GM18861 (cell line): ENCODE measurements at regions not wholly inside any gene's neighbourhood (a gene's known extent, or its start where the extent isn't known, plus 50 kb on each side); places are given as distances from the start of the nearest gene placed in this dataset.
"Not testable (repeated sequence)": the region's sequence is repeated elsewhere in the genome, so short reads cannot be mapped to it uniquely, and the experiment has no call there.

Experiments used
- ATAC-seq: cut with Tn5 transposase; IDR thresholded peaks from one replicate; pipeline ENCODE4 v1.9.1; 2021; ENCODE audit not compliant: unreplicated experiment

GRCh38 chr5:159493696-159494095 is 163.4 kb upstream of the IL12B start:
- ATAC-seq, result no peak

GRCh38 chr5:159496773-159497172 is 166.5 kb upstream of the IL12B start:
- ATAC-seq, result no peak

- ATAC-seq, result no peak
Measured at GRCh38 chr5:159497221-159497620, 166.9 kb upstream of the IL12B start.

- no peak for ATAC-seq
Measured at GRCh38 chr5:159498630-159499029, 168.3 kb upstream of the IL12B start.

- ATAC-seq, result not testable (repeated sequence)
Measured at GRCh38 chr5:159502116-159502515, 171.8 kb upstream of the IL12B start.

- ATAC-seq, result no peak
Measured at GRCh38 chr5:159503236-159503635, 172.9 kb upstream of the IL12B start.

- no peak for ATAC-seq
Measured at GRCh38 chr5:159504106-159504856, 174.0 kb upstream of the IL12B start.

- ATAC-seq, result no peak
Measured at GRCh38 chr5:159504857-159505304, 174.6 kb upstream of the IL12B start.

GRCh38 chr5:159507055-159507454 is 176.8 kb upstream of the IL12B start:
- ATAC-seq, result no peak

- no peak for ATAC-seq
Measured at GRCh38 chr5:159507661-159508060, 177.4 kb upstream of the IL12B start.

- no peak for ATAC-seq
Measured at GRCh38 chr5:159508344-159508743, 178.1 kb upstream of the IL12B start.

GRCh38 chr5:159509002-159509660 is 178.8 kb upstream of the IL12B start:
- ATAC-seq, result no peak

- ATAC-seq, result no peak
Measured at GRCh38 chr5:159510282-159510681, 180.0 kb upstream of the IL12B start.

- no peak for ATAC-seq
Measured at GRCh38 chr5:159511570-159511969, 181.3 kb upstream of the IL12B start.

GRCh38 chr5:159512064-159512463 is 181.8 kb upstream of the IL12B start:
- no peak for ATAC-seq

GRCh38 chr5:159514229-159514810 is 184.0 kb upstream of the IL12B start:
- ATAC-seq, result no peak

- ATAC-seq, result no peak
Measured at GRCh38 chr5:159515197-159515596, 184.9 kb upstream of the IL12B start.

GRCh38 chr5:159515909-159516415 is 185.7 kb upstream of the IL12B start:
- peak; percentile 85 for ATAC-seq

- no peak for ATAC-seq
Measured at GRCh38 chr5:159518371-159518770, 188.1 kb upstream of the IL12B start.

- ATAC-seq, result no peak
Measured at GRCh38 chr5:159519365-159519764, 189.1 kb upstream of the IL12B start.

- no peak for ATAC-seq
Measured at GRCh38 chr5:159522841-159523240, 192.6 kb upstream of the IL12B start.

- ATAC-seq, result not testable (repeated sequence)
Measured at GRCh38 chr5:159524279-159524678, 194.0 kb upstream of the IL12B start.
